ENCODE measurements at regions not wholly inside any gene's neighbourhood (a gene's known extent, or its start where the extent isn't known, plus 50 kb on each side); places are given as distances from the start of the nearest gene placed in this dataset.
"Not testable (repeated sequence)": the region's sequence is repeated elsewhere in the genome, so short reads cannot be mapped to it uniquely, and the experiment has no call there.

- H3K4me3 Mint-ChIP-seq; H3K4me1 Mint-ChIP-seq; DNase-seq; H3K36me3 Mint-ChIP-seq (ENCODE audit: low read depth); H3K27ac Mint-ChIP-seq; ATAC-seq; H3K9me3 ChIP-seq (ENCODE audit: control insufficient read depth, low read length, poor library complexity, severe bottlenecking): not testable (repeated sequence)
- peaks cover 10% of the 10 kb centered on the region for H3K27me3 Mint-ChIP-seq
Observed at GRCh38 chr12:14032191-14032590, 50.8 kb upstream of the GRIN2B start.

GRCh38 chr12:14043776-14044175 lies 62.4 kb upstream of the GRIN2B start:
- Mint-ChIP-seq H3K4me3 (no peak overlapping the region), H3K27me3 (no peaks in the 10 kb centered on the region), H3K27ac (no peak overlapping the region), H3K4me1 (no peaks in the 10 kb centered on the region), H3K36me3 (ENCODE audit: low read depth) (no peaks in the 10 kb centered on the region)
- DNase-seq (no peak), ATAC-seq (no peak)
- H3K9me3 ChIP-seq (ENCODE audit: control insufficient read depth, low read length, poor library complexity, severe bottlenecking), result no peaks in the 10 kb centered on the region

GRCh38 chr12:14048941-14049545 lies 67.6 kb upstream of the GRIN2B start:
- Mint-ChIP-seq H3K4me3 (no peak overlapping the region), H3K27ac (no peak overlapping the region), H3K36me3 (ENCODE audit: low read depth) (no peaks in the 10 kb centered on the region), H3K27me3 (peaks cover 5% of the 10 kb centered on the region), H3K4me1 (no peaks in the 10 kb centered on the region)
- ATAC-seq, result no peak
- DNase-seq, result no peak
- no peaks in the 10 kb centered on the region for H3K9me3 ChIP-seq (ENCODE audit: control insufficient read depth, low read length, poor library complexity, severe bottlenecking)

GRCh38 chr12:14057895-14058294 lies 76.5 kb upstream of the GRIN2B start:
- Mint-ChIP-seq H3K4me3 (no peak overlapping the region), H3K4me1 (no peaks in the 10 kb centered on the region), H3K27me3 (peaks cover 35% of the 10 kb centered on the region), H3K36me3 (ENCODE audit: low read depth) (no peaks in the 10 kb centered on the region), H3K27ac (no peak overlapping the region)
- DNase-seq (no peak), ATAC-seq (no peak)
- H3K9me3 ChIP-seq (ENCODE audit: control insufficient read depth, low read length, poor library complexity, severe bottlenecking), result no peaks in the 10 kb centered on the region

GRCh38 chr12:14058717-14059116 lies 77.3 kb upstream of the GRIN2B start:
- ATAC-seq, result no peak
- no peaks in the 10 kb centered on the region for H3K36me3 Mint-ChIP-seq (ENCODE audit: low read depth)
- H3K27me3 Mint-ChIP-seq, result peaks cover 35% of the 10 kb centered on the region
- H3K4me1 Mint-ChIP-seq, result no peaks in the 10 kb centered on the region
- no peaks in the 10 kb centered on the region for H3K9me3 ChIP-seq (ENCODE audit: control insufficient read depth, low read length, poor library complexity, severe bottlenecking)
- H3K4me3 Mint-ChIP-seq, result no peak overlapping the region
- no peak overlapping the region for H3K27ac Mint-ChIP-seq
- DNase-seq, result no peak

- peaks cover 2% of the 10 kb centered on the region for H3K36me3 Mint-ChIP-seq (ENCODE audit: low read depth)
- ATAC-seq (no peak), DNase-seq (no peak)
Observed at GRCh38 chr12:14059548-14059947, 78.1 kb upstream of the GRIN2B start.

GRCh38 chr12:14065616-14066015 lies 84.2 kb upstream of the GRIN2B start:
- Mint-ChIP-seq H3K36me3 (ENCODE audit: low read depth) (peaks cover 2% of the 10 kb centered on the region), H3K4me1 (no peaks in the 10 kb centered on the region), H3K27ac (no peak overlapping the region), H3K27me3 (peaks cover 10% of the 10 kb centered on the region), H3K4me3 (no peak overlapping the region)
- no peaks in the 10 kb centered on the region for H3K9me3 ChIP-seq (ENCODE audit: control insufficient read depth, low read length, poor library complexity, severe bottlenecking)
- no peak for ATAC-seq
- DNase-seq, result no peak

More at GRCh38 chr12:14059548-14059947, 78.1 kb upstream of the GRIN2B start:
- H3K9me3 ChIP-seq (ENCODE audit: control insufficient read depth, low read length, poor library complexity, severe bottlenecking), result no peaks in the 10 kb centered on the region
- Mint-ChIP-seq H3K27ac (no peak overlapping the region), H3K4me3 (no peak overlapping the region), H3K4me1 (no peaks in the 10 kb centered on the region), H3K27me3 (peaks cover 32% of the 10 kb centered on the region)

- H3K4me1 Mint-ChIP-seq, result no peaks in the 10 kb centered on the region
- H3K36me3 Mint-ChIP-seq (ENCODE audit: low read depth), result peaks cover 2% of the 10 kb centered on the region
- ATAC-seq (no peak), DNase-seq (no peak)
- H3K9me3 ChIP-seq (ENCODE audit: control insufficient read depth, low read length, poor library complexity, severe bottlenecking), result no peaks in the 10 kb centered on the region
- H3K27ac Mint-ChIP-seq, result no peak overlapping the region
- peaks cover 6% of the 10 kb centered on the region for H3K27me3 Mint-ChIP-seq
- H3K4me3 Mint-ChIP-seq, result no peak overlapping the region
Observed at GRCh38 chr12:14066021-14066420, 84.6 kb upstream of the GRIN2B start.

GRCh38 chr12:14068961-14069360 lies 87.6 kb upstream of the GRIN2B start:
- Mint-ChIP-seq H3K27ac (no peak overlapping the region), H3K4me3 (no peak overlapping the region), H3K4me1 (no peaks in the 10 kb centered on the region), H3K36me3 (ENCODE audit: low read depth) (peaks cover 1% of the 10 kb centered on the region), H3K27me3 (peaks cover 7% of the 10 kb centered on the region)
- DNase-seq (no peak), ATAC-seq (no peak)
- no peaks in the 10 kb centered on the region for H3K9me3 ChIP-seq (ENCODE audit: control insufficient read depth, low read length, poor library complexity, severe bottlenecking)

GRCh38 chr12:14071833-14072232 lies 90.4 kb upstream of the GRIN2B start:
- no peak for DNase-seq
- Mint-ChIP-seq H3K4me3 (no peak overlapping the region), H3K36me3 (ENCODE audit: low read depth) (no peaks in the 10 kb centered on the region), H3K27ac (no peak overlapping the region), H3K4me1 (no peaks in the 10 kb centered on the region), H3K27me3 (peaks cover 7% of the 10 kb centered on the region)
- ATAC-seq, result no peak
- no peaks in the 10 kb centered on the region for H3K9me3 ChIP-seq (ENCODE audit: control insufficient read depth, low read length, poor library complexity, severe bottlenecking)

GRCh38 chr12:14072987-14073386 lies 91.6 kb upstream of the GRIN2B start:
- H3K27ac Mint-ChIP-seq, result no peak overlapping the region
- DNase-seq (no peak), ATAC-seq (no peak)
- no peaks in the 10 kb centered on the region for H3K4me1 Mint-ChIP-seq
- H3K36me3 Mint-ChIP-seq (ENCODE audit: low read depth), result no peaks in the 10 kb centered on the region
- H3K9me3 ChIP-seq (ENCODE audit: control insufficient read depth, low read length, poor library complexity, severe bottlenecking), result no peaks in the 10 kb centered on the region
- H3K4me3 Mint-ChIP-seq, result no peak overlapping the region
- peaks cover 7% of the 10 kb centered on the region for H3K27me3 Mint-ChIP-seq

- H3K27me3 Mint-ChIP-seq, result peaks cover 7% of the 10 kb centered on the region
- ATAC-seq, result no peak
- H3K4me1 Mint-ChIP-seq, result no peaks in the 10 kb centered on the region
- H3K4me3 Mint-ChIP-seq, result no peak overlapping the region
- no peak for DNase-seq
- H3K9me3 ChIP-seq (ENCODE audit: control insufficient read depth, low read length, poor library complexity, severe bottlenecking), result no peaks in the 10 kb centered on the region
- H3K36me3 Mint-ChIP-seq (ENCODE audit: low read depth), result no peaks in the 10 kb centered on the region
- no peak overlapping the region for H3K27ac Mint-ChIP-seq
Observed at GRCh38 chr12:14075797-14076393, 94.5 kb upstream of the GRIN2B start.

- ATAC-seq (no peak), DNase-seq (no peak)
- Mint-ChIP-seq H3K27ac (no peak overlapping the region), H3K4me3 (no peak overlapping the region), H3K36me3 (ENCODE audit: low read depth) (no peaks in the 10 kb centered on the region), H3K4me1 (no peaks in the 10 kb centered on the region), H3K27me3 (peaks cover 7% of the 10 kb centered on the region)
- H3K9me3 ChIP-seq (ENCODE audit: control insufficient read depth, low read length, poor library complexity, severe bottlenecking), result no peaks in the 10 kb centered on the region
Observed at GRCh38 chr12:14076538-14076937, 95.1 kb upstream of the GRIN2B start.

- H3K9me3 ChIP-seq (ENCODE audit: control insufficient read depth, low read length, poor library complexity, severe bottlenecking), result no peaks in the 10 kb centered on the region
- H3K27me3 Mint-ChIP-seq, result no peaks in the 10 kb centered on the region
- H3K4me1 Mint-ChIP-seq, result no peaks in the 10 kb centered on the region
- no peak overlapping the region for H3K4me3 Mint-ChIP-seq
- DNase-seq (no peak), ATAC-seq (no peak)
- no peaks in the 10 kb centered on the region for H3K36me3 Mint-ChIP-seq (ENCODE audit: low read depth)
- no peak overlapping the region for H3K27ac Mint-ChIP-seq
Observed at GRCh38 chr12:14086838-14087237, 105.4 kb upstream of the GRIN2B start.

All from T-helper 17 cell (primary cell).